ENCODE measurements at regions not wholly inside any gene's neighbourhood (a gene's known extent, or its start where the extent isn't known, plus 50 kb on each side); places are given as distances from the start of the nearest gene placed in this dataset.

DNA sequence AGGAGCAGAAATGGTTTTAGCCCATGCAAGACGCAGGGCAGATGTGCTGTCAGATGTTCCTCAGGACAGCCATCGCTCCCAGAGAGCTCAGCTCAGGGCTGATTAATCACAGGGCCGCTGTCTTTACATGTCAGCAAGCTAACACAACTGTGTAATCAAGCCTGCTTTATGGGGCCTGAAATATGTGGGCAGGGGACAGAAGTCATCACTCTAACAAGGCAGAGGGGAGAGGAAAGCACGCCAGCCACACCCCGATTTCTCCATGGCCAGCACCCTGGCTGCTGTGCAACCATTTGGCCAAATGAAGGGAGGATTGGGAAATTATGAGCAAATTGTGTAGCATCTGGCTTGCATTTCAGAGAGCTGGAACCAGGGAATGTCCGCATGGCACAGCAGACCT lies 368.8 kb downstream of the NPHP4 start:
- TF ChIP-seq, protein P1, sequence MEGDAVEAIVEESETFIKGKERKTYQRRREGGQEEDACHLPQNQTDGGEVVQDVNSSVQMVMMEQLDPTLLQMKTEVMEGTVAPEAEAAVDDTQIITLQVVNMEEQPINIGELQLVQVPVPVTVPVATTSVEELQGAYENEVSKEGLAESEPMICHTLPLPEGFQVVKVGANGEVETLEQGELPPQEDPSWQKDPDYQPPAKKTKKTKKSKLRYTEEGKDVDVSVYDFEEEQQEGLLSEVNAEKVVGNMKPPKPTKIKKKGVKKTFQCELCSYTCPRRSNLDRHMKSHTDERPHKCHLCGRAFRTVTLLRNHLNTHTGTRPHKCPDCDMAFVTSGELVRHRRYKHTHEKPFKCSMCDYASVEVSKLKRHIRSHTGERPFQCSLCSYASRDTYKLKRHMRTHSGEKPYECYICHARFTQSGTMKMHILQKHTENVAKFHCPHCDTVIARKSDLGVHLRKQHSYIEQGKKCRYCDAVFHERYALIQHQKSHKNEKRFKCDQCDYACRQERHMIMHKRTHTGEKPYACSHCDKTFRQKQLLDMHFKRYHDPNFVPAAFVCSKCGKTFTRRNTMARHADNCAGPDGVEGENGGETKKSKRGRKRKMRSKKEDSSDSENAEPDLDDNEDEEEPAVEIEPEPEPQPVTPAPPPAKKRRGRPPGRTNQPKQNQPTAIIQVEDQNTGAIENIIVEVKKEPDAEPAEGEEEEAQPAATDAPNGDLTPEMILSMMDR (IDR thresholded peaks at IDR 0.05) = no peak
- no peak overlapping the region for H3K4me3 Mint-ChIP-seq
- H3K4me1 Mint-ChIP-seq (ENCODE audit: low read depth) = no peaks in the 10 kb centered on the region
- H3K9me3 Mint-ChIP-seq = peaks cover 75% of the 10 kb centered on the region
- 0 out of 2 replicates have a peak, but pooled peaks cover 8% of the 10 kb centered on the region for H3K36me3 Mint-ChIP-seq (ENCODE audit: low read depth)
- H3K27me3 Mint-ChIP-seq (ENCODE audit: insufficient read depth) = no peaks in the 10 kb centered on the region
- no peak for DNase-seq
- no peak overlapping the region for H3K27ac Mint-ChIP-seq

DNA sequence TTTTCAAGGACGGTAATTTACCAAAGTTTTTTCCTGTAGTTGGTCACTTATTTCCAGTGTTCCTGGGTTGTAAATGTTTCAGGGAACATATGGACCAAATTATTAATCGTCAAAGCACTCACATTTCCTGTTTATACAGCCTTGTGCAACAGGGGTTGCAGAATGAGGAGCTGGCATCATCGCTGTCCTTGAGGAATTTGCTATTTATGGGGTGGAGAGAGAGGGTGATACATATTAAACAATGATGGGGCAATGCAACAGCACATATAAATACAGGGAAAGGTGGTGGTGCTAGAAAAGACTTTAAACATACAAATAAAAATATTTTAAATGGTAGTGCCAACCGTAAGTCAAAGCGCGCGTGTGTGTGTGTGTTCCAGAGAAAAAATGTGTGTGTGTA lies 369.8 kb downstream of the NPHP4 start:
- H3K9me3 Mint-ChIP-seq = peaks cover 79% of the 10 kb centered on the region
- no peaks in the 10 kb centered on the region for H3K4me1 Mint-ChIP-seq (ENCODE audit: low read depth)
- TF ChIP-seq, protein P1 (IDR thresholded peaks at IDR 0.05) = no peak
- H3K27me3 Mint-ChIP-seq (ENCODE audit: insufficient read depth) = no peaks in the 10 kb centered on the region
- no peak overlapping the region for H3K4me3 Mint-ChIP-seq
- DNase-seq = no peak
- no peak overlapping the region for H3K27ac Mint-ChIP-seq
- 0 out of 2 replicates have a peak, but pooled peaks cover 8% of the 10 kb centered on the region for H3K36me3 Mint-ChIP-seq (ENCODE audit: low read depth)

DNA sequence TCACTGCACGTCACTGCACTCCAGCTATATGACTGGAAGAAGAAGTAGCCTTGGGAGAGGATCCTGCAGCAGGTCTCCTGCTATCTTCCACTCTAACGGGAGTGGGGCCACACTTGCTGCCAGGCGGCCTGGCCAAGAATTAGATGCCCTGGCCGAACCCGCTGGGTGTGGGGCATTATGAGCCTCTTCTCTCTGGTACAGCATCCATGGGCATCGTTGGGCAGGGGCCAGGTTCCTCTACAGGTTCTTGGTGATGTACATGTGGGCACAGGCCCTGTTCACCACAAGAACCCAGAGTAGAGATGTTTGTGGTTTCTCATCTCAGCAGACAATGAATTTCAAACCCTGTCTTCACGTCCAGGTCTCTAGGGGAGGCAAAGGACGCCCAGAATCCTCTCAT lies 370.5 kb downstream of the NPHP4 start:
- H3K4me3 Mint-ChIP-seq = no peak overlapping the region
- no peak overlapping the region for H3K27ac Mint-ChIP-seq
- no peaks in the 10 kb centered on the region for H3K4me1 Mint-ChIP-seq (ENCODE audit: low read depth)
- H3K36me3 Mint-ChIP-seq (ENCODE audit: low read depth) = 0 out of 2 replicates have a peak, but pooled peaks cover 8% of the 10 kb centered on the region
- no peaks in the 10 kb centered on the region for H3K27me3 Mint-ChIP-seq (ENCODE audit: insufficient read depth)
- TF ChIP-seq, protein P1 (IDR thresholded peaks at IDR 0.05) = no peak
- DNase-seq = no peak
- peaks cover 79% of the 10 kb centered on the region for H3K9me3 Mint-ChIP-seq

DNA sequence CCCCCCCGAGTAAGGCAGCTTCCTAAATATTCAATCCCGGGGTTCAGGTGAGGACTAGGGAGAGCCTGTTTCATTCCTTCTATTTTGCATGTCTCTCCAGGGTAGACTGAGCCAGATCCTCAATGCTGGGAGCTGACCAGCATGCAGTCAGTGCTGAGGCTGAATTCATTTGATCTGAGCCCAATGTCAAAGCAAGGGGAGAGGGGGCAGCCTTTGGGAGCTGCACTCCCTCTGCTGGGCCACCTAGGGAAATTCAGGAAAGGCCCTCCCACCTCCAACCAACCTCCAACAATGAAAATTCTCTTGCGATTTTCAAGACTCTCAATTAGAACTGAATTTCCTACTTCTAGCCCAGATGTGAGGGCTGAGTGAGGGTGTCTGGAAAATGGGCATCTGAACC lies 371.2 kb downstream of the NPHP4 start:
- Mint-ChIP-seq H3K27me3 (ENCODE audit: insufficient read depth) (no peaks in the 10 kb centered on the region), H3K27ac (no peak overlapping the region), H3K4me1 (ENCODE audit: low read depth) (no peaks in the 10 kb centered on the region), H3K36me3 (ENCODE audit: low read depth) (0 out of 2 replicates have a peak, but pooled peaks cover 8% of the 10 kb centered on the region), H3K9me3 (peaks cover 80% of the 10 kb centered on the region), H3K4me3 (no peak overlapping the region)
- DNase-seq = no peak
- TF ChIP-seq, protein P1 (IDR thresholded peaks at IDR 0.05) = no peak

DNA sequence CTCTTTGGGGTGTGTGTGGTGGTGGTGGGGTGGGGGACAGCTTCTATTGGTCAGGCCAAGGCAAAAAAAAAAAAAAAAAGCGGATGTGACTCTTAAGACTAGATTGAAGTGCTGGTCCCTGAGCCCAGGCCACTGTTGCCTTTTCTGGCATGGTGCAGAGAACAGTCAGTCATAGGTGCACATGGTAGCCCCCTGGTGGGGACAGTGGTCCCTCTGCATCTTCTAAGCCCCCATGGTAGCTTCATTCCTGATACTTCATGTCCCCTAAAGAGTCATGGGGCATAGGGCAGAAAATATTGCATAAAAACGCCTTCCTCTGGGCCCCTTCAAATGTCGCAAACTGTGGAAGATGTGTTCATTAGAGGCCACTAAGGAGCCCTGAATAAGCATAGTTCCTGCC lies 371.8 kb downstream of the NPHP4 start:
- no peak for DNase-seq
- H3K27me3 Mint-ChIP-seq (ENCODE audit: insufficient read depth) = no peaks in the 10 kb centered on the region

More for the DNA sequence above, 371.8 kb downstream of the NPHP4 start:
- TF ChIP-seq, protein P1 (IDR thresholded peaks at IDR 0.05) = no peak
- Mint-ChIP-seq H3K36me3 (ENCODE audit: low read depth) (0 out of 2 replicates have a peak, but pooled peaks cover 8% of the 10 kb centered on the region), H3K4me3 (no peak overlapping the region), H3K9me3 (peaks cover 79% of the 10 kb centered on the region), H3K27ac (no peak overlapping the region), H3K4me1 (ENCODE audit: low read depth) (no peaks in the 10 kb centered on the region)
